AG04450 (cell line): ENCODE measurements at regions not wholly inside any gene's neighbourhood (a gene's known extent, or its start where the extent isn't known, plus 50 kb on each side); places are given as distances from the start of the nearest gene placed in this dataset.

Experiments used
- CTCF ChIA-PET: fragments of 300-600, 350-600 bp; formaldehyde crosslinking; extraction: SDS; loops from one replicate; lab custom pipeline; 2022; ENCODE audit warnings: antibody characterized with exemption, inconsistent platforms; lab: Charles Lee
- POLR2A ChIA-PET: fragments of 350-600 bp; formaldehyde crosslinking; extraction: SDS; loops from one replicate; lab custom pipeline; 2021; ENCODE audit warnings: antibody characterized with exemption, inconsistent platforms; lab: Yijun Ruan, JAX
- DNase-seq: peaks from one replicate; pipeline ENCODE4 v3.0.0-alpha.2; 2011; ENCODE audit warnings: low read depth, low spot score
- H3K27ac ChIP-seq: one replicate; pipeline ENCODE4 v1.5.1; 2012; ENCODE audit warnings: low read depth, low read length, control low read depth
- H3K27me3 ChIP-seq: one replicate; pipeline ENCODE4 v1.6.0; 2012; ENCODE audit warnings: low read length; ENCODE audit not compliant: control insufficient read depth, insufficient read depth
- H3K4me3 ChIP-seq: 2 replicates; pipeline ENCODE4 v1.5.1; 2011; ENCODE audit warnings: mild to moderate bottlenecking, low read depth, low read length, control low read depth
- H3K9me3 ChIP-seq: 2 replicates; pipeline ENCODE4 v1.5.1; 2012; ENCODE audit warnings: low read length; ENCODE audit not compliant: control insufficient read depth, insufficient read depth
- CTCF ChIP-seq: IDR thresholded peaks from 2 replicates; pipeline ENCODE4 v1.5.1; 2011; ENCODE audit warnings: low read depth, low read length, control low read depth, inconsistent platforms

DNA sequence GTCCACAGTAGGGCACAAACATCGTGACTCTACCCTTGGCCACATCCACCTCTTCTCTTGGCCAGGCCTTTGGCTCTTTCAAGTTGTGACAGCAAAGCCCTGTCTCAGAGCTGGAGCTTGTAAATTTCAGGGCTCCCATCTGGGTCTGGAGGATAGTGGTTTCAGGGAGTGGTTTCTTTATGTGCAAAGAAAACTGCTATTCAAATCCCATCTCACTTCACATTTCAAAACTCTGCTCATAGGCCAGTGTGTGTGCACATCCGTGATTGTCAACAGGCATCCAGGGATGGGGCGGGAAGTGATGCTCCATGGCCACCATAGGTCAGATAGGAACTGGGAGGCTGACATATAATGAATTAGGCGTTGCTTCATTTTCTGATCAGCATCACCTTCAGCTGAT lies 107.8 kb upstream of the IL12B start:
- POLR2A ChIA-PET, result no interaction called here
- no peak overlapping the region for H3K4me3 ChIP-seq
- DNase-seq, result no peak
- peaks cover 14% of the 10 kb centered on the region for H3K27me3 ChIP-seq
- H3K27ac ChIP-seq, result no peak overlapping the region
- CTCF ChIA-PET, result no interaction called here
- no peaks in the 10 kb centered on the region for H3K9me3 ChIP-seq
- TF ChIP-seq CTCF, result no peak

GRCh38 chr5:159439002-159439401 lies 108.7 kb upstream of the IL12B start:
- Histone ChIP-seq H3K27me3 (peaks cover 10% of the 10 kb centered on the region), H3K27ac (no peak overlapping the region), H3K9me3 (no peaks in the 10 kb centered on the region), H3K4me3 (no peak overlapping the region)
- TF ChIP-seq CTCF, result no peak
- ChIA-PET CTCF (no interaction called here), POLR2A (no interaction called here)
- DNase-seq, result no peak

DNA sequence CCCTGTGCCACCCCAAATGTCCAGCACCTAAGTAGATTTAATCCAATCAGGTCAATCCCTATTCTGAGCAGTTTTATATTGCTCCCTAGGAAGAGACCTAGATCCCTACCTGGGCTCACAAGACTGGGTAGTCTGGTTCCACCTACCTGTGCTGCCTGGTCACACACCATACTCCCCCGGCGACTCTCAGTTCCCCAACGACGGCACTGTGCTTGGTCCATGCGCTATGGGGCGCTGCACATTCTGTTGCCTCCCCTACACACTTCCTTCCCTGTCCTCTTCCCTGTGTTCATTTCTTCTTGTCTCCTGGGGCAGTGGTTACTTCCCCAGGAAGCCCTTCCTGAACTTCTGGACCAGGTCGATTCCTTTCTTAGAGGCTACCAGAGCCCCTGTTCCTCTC lies 109.9 kb upstream of the IL12B start:
- Histone ChIP-seq H3K27ac (no peak overlapping the region), H3K9me3 (no peaks in the 10 kb centered on the region), H3K27me3 (peaks cover 6% of the 10 kb centered on the region), H3K4me3 (no peak overlapping the region)
- ChIA-PET POLR2A (no interaction called here), CTCF (interaction anchor here (7.0 kb wide), 1 partner anchor 546 kb away, joined by 98 read pairs; no protein-coding TSS in a partner anchor)
- TF ChIP-seq CTCF, result no peak
- no peak for DNase-seq

DNA sequence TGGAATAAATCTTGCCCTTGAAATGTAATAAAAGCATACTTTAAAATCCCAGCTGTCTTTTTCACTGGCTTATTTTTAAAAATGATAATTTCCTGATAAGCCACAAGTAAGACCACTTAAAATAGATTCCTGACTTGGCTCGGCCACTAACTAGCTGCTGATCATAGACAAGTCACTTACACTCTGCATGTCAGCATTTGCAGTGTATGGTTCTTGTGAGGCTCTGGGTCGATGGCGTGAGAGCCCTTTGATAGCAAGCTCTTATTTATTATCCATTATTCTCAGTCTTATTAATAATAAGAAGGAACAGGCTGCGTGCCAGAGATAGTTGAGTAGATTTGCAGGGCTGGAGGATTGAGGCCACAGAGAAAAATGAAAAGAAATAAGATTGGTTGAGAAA lies 110.7 kb upstream of the IL12B start:
- H3K27me3 ChIP-seq, result peaks cover 6% of the 10 kb centered on the region
- no peaks in the 10 kb centered on the region for H3K9me3 ChIP-seq
- ChIA-PET CTCF (interaction anchor here (1.7 to 7.0 kb wide), 3 partner anchors 473 to 581 kb away, joined by 5 to 98 read pairs (median 38); no protein-coding TSS in a partner anchor), POLR2A (no interaction called here)
- H3K4me3 ChIP-seq, result no peak overlapping the region
- no peak for DNase-seq
- H3K27ac ChIP-seq, result no peak overlapping the region
- TF ChIP-seq CTCF, result no peak

DNA sequence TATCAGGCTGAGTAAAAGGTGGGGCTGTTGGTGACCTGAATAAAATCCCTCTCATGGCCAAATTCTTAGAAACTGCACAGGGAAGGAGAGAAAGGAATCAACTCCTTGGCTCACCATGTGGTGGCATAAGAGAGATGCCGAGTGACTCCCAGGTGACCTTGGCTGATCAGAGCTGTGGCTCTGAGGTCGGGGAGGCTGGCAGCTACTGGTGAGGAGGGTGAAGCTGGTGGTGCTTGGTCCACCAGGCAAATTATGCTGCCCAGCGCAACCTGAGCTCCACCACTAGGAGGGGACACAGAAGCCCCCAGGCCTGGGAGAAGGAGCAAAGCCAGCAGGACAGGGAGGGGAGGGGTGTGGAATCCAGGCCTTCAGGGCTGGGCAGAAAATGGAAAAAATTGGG lies 111.2 kb upstream of the IL12B start:
- Histone ChIP-seq H3K27me3 (peaks cover 6% of the 10 kb centered on the region), H3K4me3 (no peak overlapping the region), H3K27ac (no peak overlapping the region), H3K9me3 (no peaks in the 10 kb centered on the region)
- 0 out of 2 replicates have a peak, but pooled peaks have one; percentile 8 for TF ChIP-seq CTCF
- no peak for DNase-seq
- ChIA-PET POLR2A (no interaction called here), CTCF (interaction anchor here (1.3 to 7.0 kb wide), 4 partner anchors 152 to 580 kb away, joined by 3 to 98 read pairs (median 22); no protein-coding TSS in a partner anchor)
